Activated CD4-positive, alpha-beta T cell treated with anti-CD3 and anti-CD28 coated beads, Interleukin-2, amount 50 U/mL, for 16 hours (primary cell): ENCODE measurements at regions not wholly inside any gene's neighbourhood (a gene's known extent, or its start where the extent isn't known, plus 50 kb on each side); places are given as distances from the start of the nearest gene placed in this dataset.
A peak's percentile ranks its signal among the peaks of the same experiment; 100 is the strongest.
"Not testable (repeated sequence)": the region's sequence is repeated elsewhere in the genome, so short reads cannot be mapped to it uniquely, and the experiment has no call there.

Experiments used
- DNase-seq: peaks from one replicate; pipeline ENCODE4 v3.0.0-alpha.2; 2020

DNA sequence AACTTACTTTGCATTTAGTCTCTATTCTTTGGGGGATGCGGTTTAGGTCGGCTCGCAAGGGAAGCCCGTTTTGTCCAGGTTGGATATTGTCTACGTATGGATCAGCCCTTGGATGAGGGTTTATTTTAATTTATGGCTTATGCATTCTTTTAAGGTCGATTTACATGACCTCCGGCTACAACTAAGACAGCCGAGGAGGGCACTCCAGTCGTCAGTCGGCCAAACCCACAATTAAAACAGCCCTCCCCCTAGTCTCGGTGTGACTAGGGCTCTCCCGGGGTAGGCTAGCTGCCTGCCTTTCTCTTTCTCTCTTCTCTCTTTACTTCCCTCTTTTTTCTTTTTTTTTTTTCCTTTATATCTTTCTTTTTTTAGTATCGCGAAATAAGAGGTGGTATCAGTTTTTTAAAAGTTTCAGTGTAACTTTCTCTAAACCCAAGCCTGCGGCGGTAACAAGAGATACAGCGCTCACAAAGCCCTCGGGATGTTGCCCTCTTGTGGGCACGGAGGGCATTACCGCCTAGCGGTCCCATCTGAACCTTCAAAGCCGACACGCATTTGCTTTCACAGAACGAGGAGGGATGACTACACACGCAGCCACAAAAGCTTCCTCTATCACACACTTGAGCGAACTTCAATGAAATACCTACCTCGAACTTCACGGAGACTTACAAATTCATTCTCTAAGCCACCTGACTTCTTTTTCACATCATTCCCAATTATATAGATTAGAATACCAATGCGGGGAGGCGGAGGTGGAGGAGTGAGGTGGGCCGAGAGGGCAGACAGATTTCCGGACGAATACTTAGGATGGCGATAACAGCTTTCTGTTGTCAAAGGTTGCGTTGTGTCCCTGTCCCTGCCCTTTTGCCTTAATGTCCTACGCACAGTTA, 132.3 kb upstream of the C11orf58 start:
- DNase-seq, result peak; percentile 87

DNA sequence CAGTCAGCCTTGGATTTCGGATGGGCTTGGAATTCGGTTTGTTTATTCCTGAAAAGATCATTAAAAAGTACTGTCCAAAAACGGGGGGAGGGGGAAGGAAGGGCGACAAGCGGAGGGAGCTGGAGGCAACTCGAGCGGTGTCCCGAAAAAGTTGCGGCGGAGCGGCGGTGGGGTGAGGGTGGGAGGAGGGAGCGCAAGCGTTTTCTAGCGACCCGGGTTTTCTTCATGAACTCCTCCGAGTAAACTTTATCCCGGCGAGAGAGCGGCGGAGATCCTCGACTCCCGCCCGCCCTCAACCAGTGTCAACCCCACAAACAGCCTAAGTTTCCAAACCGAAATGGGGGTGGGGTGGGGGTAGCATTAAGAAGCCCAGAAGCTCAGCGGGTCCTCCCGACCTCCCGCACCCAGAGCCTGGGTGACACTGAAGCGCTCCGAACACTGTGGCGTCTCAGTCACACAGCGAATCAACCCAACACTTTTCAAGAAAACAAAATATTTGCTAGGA, 133.0 kb upstream of the C11orf58 start:
- no peak for DNase-seq

DNA sequence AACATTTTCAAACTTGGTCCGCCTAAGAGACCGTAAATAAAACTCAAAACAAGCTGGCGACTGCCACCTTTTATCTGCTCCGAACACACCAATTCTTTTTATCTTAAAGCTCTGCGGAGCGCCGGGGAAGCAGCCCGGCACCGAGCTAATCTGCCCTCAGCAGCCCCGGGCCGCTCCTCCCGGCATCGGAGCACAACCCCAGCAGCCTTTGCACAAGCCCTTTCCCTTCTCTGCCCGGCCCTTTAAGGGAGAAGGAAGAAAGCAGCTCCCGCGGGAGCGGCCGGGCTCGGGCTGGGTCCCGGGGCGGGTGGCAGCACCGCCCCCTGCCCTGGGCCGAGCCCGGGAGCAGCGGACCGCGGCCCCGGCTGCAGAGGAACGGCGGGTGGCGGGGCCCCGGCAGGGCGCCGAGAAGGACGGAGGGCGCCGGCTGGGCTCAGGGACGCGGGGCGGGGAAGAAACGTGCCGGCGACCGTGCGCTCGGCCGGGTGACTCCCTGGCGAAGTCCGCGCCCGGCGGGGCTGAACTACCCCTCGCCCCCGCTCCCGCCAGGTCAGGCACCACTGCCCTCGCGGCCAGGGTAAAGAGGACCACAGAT, 133.6 kb upstream of the C11orf58 start:
- DNase-seq, result no peak

DNA sequence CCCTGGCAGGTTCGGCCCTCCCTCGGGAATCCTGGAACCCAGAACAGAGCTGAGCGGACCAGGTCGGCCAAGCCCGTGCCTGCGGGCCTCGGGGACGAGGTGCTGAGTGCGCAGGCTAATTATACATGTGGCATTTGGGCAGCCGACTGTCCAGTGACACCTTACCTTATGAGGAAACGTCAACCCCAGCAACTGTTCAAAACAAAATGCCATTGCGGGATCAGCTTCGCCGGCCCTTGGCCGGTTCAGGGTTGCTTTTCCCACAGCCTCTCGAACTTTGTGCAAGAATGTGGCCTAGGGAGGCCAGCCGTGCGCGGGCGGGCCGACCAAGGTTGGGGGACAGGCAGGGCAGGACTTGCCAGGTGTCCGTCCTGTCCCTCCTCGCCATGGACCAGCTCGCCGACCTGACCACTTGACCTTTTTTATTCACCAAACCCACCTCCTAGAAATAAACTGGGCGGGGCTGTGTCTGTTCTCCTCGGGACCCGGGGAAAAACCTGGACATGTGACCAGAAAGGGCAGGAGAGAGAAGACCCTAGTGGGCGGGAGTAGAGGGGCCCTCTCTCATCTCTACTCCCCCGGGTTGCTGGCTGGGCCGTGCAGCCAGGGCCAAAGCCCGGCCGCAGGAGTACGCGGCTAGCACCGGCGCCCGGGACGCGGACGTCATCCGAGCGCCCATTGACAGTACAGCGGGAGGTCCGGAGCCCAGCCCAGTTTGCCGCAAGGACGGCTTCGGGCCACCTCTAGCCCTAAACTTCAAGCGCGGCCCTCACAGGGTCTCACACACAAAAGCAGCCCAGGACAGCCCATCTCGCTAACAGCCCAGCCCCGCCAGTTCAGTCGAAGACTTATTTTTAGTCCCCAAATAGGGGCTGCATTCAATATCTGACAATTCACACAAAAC, 134.3 kb upstream of the C11orf58 start:
- no peak for DNase-seq

GRCh38 chr11:16603245-16603644, 135.2 kb upstream of the C11orf58 start:
- DNase-seq, result no peak

- DNase-seq, result no peak
Measured at GRCh38 chr11:16598906-16599305, 139.5 kb upstream of the C11orf58 start.

DNA sequence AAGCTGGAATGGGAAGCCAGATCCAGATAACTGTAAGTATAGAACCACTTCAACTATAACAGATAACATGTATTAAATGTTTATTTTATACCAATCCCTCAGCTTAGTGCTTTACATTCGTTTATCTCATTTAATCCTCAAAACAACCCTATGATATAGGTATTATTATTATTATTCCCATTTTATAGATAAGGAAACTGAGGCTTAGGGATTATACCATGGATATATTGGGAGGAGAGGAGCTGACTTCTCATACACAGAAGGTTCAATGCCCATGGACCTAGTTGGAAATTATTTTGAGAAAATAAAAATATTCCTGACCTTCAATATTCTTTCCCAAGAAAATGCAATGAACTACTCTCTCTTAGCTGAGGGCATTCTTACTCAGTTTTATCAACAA, 140.4 kb upstream of the C11orf58 start:
- no peak for DNase-seq

- no peak for DNase-seq
Measured at GRCh38 chr11:16596231-16596630, 142.2 kb upstream of the C11orf58 start.

- no peak for DNase-seq
Measured at GRCh38 chr11:16591157-16591556, 147.3 kb upstream of the C11orf58 start.

DNA sequence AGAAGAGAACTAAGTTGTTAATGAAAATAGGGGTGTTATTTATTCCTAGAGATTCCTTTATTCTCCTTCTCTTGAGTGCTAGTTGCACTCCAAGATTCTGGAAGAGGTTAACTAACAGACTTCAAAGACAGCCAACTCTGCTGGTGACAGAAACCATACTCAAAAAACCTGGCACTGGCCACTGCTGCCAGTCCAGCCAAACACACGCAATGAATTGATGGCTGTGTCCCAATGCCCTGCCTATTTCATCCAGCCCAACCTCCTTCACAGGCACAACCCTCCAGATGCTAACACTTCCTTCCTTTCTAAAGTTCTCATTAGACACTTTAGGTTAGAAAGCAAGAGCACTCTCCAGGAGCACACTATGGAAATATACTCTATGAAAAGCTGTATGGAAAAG, 150.8 kb upstream of the C11orf58 start:
- no peak for DNase-seq

DNA sequence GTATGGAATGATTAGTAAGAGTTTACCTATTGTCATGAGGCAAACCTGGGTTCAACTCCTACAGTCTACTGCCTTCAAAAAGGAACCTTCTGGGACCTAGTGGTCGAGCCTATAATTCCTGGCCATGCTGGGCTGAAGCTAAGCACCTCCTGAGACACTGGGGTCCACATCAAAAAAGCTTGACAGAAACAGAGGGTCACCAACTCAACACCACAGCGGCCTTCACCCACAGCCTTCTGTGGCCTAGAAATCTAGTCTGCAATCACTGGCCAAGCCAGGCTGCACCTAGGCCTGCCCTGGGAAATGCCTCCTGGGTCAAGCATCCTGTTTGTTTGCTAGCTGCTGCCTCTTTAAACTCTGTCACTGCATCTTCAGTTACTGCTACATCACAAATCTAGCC, 153.9 kb upstream of the C11orf58 start:
- no peak for DNase-seq

DNA sequence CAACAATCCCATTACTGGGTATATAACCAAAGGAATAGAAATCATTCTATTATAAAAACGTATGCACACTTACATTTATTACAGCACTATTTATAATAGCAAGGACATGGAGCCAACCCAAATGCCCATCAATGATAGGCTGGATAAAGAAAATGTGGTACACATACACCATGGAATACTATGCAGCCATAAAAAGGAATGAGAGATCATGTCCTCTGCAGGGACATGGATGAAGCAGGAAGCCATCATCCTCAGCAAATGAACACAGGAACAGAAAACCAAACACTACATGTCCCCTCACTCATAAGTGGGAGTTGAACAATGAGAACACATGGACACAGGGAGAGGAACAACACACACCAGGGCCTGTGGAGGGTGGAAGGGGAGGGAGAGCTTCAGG, 157.4 kb upstream of the C11orf58 start:
- DNase-seq, result not testable (repeated sequence)

- no peak for DNase-seq
Measured at GRCh38 chr11:16577490-16577889, 161.0 kb upstream of the C11orf58 start.

- not testable (repeated sequence) for DNase-seq
Measured at GRCh38 chr11:16574889-16575288, 163.6 kb upstream of the C11orf58 start.

DNA sequence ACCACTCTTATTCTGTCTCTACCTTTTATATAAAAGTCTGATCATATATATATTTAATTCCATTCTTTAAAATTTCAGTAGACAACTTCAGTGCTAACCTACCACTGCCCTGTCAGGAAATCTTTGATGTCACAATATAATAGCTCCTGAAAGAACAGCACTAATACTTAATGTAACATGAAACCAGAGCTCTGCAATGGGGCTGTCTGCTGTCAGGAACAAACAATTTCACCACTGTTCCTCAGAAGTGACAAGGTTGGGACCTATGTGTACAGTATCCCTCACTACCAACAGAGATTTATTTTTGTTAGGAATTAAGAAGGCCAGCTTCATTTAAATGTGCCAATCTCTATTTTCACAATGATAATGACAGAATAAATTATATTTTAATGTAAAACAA, 165.5 kb upstream of the C11orf58 start:
- no peak for DNase-seq

DNA sequence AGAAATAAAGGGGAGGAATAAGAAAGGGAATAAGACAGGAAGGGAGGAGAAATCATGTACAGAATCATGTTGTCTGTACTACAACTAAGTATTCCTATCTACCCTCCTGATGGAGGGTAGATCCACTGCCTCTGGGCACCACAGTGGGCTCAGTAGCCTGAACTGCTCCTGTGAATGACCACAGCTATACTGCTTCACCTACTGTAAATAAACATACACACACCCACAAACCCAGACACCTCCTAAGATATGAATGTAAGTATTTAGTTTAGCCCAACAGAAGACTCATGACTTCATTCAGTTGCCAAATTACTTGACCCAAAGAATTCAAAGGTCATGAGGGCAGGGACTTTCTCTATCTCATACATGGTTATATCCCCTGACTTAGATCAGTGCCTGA, 177.3 kb upstream of the C11orf58 start:
- no peak for DNase-seq

- DNase-seq, result no peak
Measured at GRCh38 chr11:16558494-16558893, 180.0 kb upstream of the C11orf58 start.

DNA sequence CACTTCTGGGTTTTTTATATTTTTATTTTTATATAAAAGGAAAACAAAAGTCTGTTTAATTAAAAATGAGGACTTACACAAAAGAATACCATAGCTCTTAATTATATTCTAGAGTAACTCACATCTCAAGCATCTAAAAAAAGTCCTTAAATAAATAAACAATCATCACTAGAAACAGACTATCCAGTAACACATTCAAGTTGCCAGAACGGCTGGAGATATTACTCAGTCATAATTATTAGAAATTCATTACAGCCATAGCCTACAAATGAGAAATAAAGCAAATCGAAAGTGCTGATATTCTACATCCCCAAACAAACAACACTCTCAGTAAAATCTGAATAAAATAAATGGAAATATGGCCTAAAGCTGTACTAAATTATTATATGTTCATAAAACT, 182.5 kb upstream of the C11orf58 start:
- DNase-seq, result no peak

- no peak for DNase-seq
Measured at GRCh38 chr11:16554361-16554760, 184.1 kb upstream of the C11orf58 start.

- DNase-seq, result no peak
Measured at GRCh38 chr11:16547879-16548278, 190.6 kb upstream of the C11orf58 start.

- no peak for DNase-seq
Measured at GRCh38 chr11:16543642-16544041, 187.3 kb upstream of the SOX6 start.

- no peak for DNase-seq
Measured at GRCh38 chr11:16542353-16542752, 186.0 kb upstream of the SOX6 start.

DNA sequence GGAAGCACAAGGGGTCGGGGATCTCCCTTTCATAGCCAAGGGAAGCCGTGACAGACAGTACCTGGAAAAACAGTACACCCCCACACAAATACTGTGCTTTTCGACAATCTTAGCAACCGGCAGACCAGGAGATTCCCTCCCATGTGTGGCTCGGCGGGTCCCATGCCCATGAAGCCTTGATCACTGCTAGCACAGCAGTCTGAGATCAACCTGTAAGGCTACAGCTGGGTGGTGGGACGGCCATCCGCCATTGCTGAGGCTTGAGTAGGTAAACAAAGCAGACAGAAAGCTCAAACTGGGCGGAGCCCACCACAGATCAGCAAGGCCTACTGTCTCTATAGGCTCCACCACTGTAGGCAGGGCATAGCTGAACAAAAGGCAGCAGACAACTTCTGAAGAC, 180.2 kb upstream of the SOX6 start:
- no peak for DNase-seq
